ENCODE measurements at regions not wholly inside any gene's neighbourhood (a gene's known extent, or its start where the extent isn't known, plus 50 kb on each side); places are given as distances from the start of the nearest gene placed in this dataset.
"Not testable (repeated sequence)": the region's sequence is repeated elsewhere in the genome, so short reads cannot be mapped to it uniquely, and the experiment has no call there.

GRCh38 chr13:67914535-67914934 lies 684.4 kb upstream of the PCDH9 start:
- intact Hi-C loops (cut with DNase I) = no loop called here

GRCh38 chr13:67902960-67903359 lies 672.8 kb upstream of the PCDH9 start:
- ATAC-seq; H3K27ac ChIP-seq; H3K27me3 ChIP-seq; H3K4me3 ChIP-seq; DNase-seq; H3K4me1 ChIP-seq; intact Hi-C loops (cut with DNase I); H3K36me3 ChIP-seq: not testable (repeated sequence)
- WGBS, 2 donors = 52 to 72% methylated on average over 8 of the region's 8 CpGs
- peaks cover 0 to 45% (median 11%) of the 10 kb centered on the region in 11 donors for H3K9me3 ChIP-seq

More at GRCh38 chr13:67914535-67914934, 684.4 kb upstream of the PCDH9 start:
- ATAC-seq (no peak), DNase-seq (no peak)
- H3K27ac ChIP-seq = no peak overlapping the region
- peaks cover 0 to 16% (median 0%) of the 10 kb centered on the region in 11 donors for H3K9me3 ChIP-seq
- TF ChIP-seq, protein P1, sequence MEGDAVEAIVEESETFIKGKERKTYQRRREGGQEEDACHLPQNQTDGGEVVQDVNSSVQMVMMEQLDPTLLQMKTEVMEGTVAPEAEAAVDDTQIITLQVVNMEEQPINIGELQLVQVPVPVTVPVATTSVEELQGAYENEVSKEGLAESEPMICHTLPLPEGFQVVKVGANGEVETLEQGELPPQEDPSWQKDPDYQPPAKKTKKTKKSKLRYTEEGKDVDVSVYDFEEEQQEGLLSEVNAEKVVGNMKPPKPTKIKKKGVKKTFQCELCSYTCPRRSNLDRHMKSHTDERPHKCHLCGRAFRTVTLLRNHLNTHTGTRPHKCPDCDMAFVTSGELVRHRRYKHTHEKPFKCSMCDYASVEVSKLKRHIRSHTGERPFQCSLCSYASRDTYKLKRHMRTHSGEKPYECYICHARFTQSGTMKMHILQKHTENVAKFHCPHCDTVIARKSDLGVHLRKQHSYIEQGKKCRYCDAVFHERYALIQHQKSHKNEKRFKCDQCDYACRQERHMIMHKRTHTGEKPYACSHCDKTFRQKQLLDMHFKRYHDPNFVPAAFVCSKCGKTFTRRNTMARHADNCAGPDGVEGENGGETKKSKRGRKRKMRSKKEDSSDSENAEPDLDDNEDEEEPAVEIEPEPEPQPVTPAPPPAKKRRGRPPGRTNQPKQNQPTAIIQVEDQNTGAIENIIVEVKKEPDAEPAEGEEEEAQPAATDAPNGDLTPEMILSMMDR (IDR thresholded peaks at IDR 0.05) = no peak
- H3K4me1 ChIP-seq = no peaks in the 10 kb centered on the region
- H3K36me3 ChIP-seq = no peaks in the 10 kb centered on the region
- H3K4me3 ChIP-seq = no peak overlapping the region
- H3K27me3 ChIP-seq = no peaks in the 10 kb centered on the region
- WGBS, 2 donors = 81 to 87% methylated on average over 27 of the region's 27 CpGs

DNA sequence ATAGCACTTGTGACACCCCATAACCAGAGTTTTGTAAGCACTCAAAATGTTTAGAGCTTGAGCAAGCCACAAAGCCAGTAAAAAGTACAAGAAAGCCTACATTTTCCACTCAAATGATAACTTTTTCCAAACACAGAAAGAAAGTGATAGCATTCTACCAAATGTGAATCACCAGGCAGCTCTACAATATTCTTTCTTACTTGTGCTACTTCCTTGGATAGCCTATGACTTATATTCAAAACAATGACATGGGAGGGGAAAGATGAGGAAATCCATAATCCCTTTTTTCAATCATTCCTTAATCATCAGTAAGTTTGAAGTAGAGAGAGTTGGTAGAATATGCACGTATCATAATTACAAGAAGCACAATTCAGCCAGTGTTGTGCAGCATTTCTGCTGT lies 650.8 kb upstream of the PCDH9 start:
- Histone ChIP-seq H3K27me3 (no peaks in the 10 kb centered on the region), H3K4me1 (no peaks in the 10 kb centered on the region), H3K4me3 (no peak overlapping the region), H3K36me3 (no peaks in the 10 kb centered on the region), H3K9me3 (peaks cover 0 to 10% (median 0%) of the 10 kb centered on the region in 11 donors), H3K27ac (no peak overlapping the region)
- DNase-seq (no peak), ATAC-seq (no peak)
- TF ChIP-seq, protein P1 (IDR thresholded peaks at IDR 0.05) = no peak
- intact Hi-C loops (cut with DNase I) = no loop called here
- WGBS, 2 donors = 76 to 89% methylated on average over 1 of the region's 1 CpG

DNA sequence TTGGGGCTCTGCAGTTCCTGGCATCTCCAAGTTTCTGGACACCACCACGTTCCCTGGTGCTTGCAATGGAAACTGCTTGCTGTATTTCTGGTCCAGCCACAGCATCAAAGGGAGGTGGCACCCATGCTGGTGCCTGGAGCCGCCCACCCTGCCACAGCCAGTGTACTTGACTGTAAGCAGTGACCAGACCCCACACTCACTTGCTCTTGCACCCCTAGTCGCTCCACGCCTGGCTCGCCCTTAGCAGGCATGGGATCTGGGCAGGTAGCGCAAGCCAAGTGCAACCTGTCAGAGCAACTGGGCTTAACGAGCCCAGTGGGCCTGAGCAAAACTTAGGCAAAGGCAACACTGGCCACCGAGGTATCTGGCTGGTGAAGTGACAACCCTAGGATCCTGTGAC lies 648.2 kb upstream of the PCDH9 start:
- no peaks in the 10 kb centered on the region for H3K4me1 ChIP-seq
- 82 to 87% methylated on average over 8 of the region's 8 CpGs for WGBS, 2 donors
- intact Hi-C loops (cut with DNase I) = no loop called here
- peaks cover 0 to 10% (median 0%) of the 10 kb centered on the region in 11 donors for H3K9me3 ChIP-seq
- H3K36me3 ChIP-seq = no peaks in the 10 kb centered on the region
- H3K27me3 ChIP-seq = no peaks in the 10 kb centered on the region
- no peak overlapping the region for H3K4me3 ChIP-seq
- ATAC-seq (no peak), DNase-seq (no peak)
- H3K27ac ChIP-seq = no peak overlapping the region
- TF ChIP-seq, protein P1 (IDR thresholded peaks at IDR 0.05) = no peak

DNA sequence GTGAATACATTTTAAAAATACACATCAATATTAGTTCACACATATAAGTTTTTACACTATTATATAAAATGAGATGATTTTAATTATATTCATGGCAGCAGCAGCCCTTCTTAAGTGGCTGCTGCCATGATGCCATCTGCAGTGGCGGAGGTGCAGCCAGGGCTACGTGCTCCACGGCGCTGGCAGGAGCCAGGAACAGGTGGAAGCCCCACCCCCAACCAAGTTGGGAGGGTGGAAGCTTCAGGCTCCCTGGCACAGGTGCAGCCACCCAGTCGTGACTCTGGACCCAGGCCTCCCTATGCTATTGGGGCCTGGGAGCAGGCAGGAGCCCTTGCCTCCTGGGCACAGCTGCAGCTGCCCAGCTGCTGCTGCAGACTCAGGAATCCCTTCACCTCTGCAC lies 646.9 kb upstream of the PCDH9 start:
- peaks cover 0 to 10% (median 0%) of the 10 kb centered on the region in 11 donors for H3K9me3 ChIP-seq
- no peaks in the 10 kb centered on the region for H3K4me1 ChIP-seq
- intact Hi-C loops (cut with DNase I) = no loop called here
- WGBS, 2 donors = 80 to 86% methylated on average over 5 of the region's 5 CpGs
- DNase-seq = no peak
- ATAC-seq = no peak
- H3K27me3 ChIP-seq = no peaks in the 10 kb centered on the region
- no peaks in the 10 kb centered on the region for H3K36me3 ChIP-seq
- TF ChIP-seq, protein P1 (IDR thresholded peaks at IDR 0.05) = no peak
- no peak overlapping the region for H3K27ac ChIP-seq
- no peak overlapping the region for H3K4me3 ChIP-seq

All from heart right ventricle (tissue), 16 donors.